COLO668 (cell line): ENCODE measurements at regions not wholly inside any gene's neighbourhood (a gene's known extent, or its start where the extent isn't known, plus 50 kb on each side); places are given as distances from the start of the nearest gene placed in this dataset.
"Not testable (repeated sequence)": the region's sequence is repeated elsewhere in the genome, so short reads cannot be mapped to it uniquely, and the experiment has no call there.

Experiments
- DNase-seq: peaks from one replicate; lab custom pipeline; 2025; ENCODE audit not compliant: unreplicated experiment; lab: John Stamatoyannopoulos, UW

GRCh38 chr7:27457603-27458565 is 204.8 kb downstream of the HIBADH start:
- DNase-seq = not testable (repeated sequence)

DNA sequence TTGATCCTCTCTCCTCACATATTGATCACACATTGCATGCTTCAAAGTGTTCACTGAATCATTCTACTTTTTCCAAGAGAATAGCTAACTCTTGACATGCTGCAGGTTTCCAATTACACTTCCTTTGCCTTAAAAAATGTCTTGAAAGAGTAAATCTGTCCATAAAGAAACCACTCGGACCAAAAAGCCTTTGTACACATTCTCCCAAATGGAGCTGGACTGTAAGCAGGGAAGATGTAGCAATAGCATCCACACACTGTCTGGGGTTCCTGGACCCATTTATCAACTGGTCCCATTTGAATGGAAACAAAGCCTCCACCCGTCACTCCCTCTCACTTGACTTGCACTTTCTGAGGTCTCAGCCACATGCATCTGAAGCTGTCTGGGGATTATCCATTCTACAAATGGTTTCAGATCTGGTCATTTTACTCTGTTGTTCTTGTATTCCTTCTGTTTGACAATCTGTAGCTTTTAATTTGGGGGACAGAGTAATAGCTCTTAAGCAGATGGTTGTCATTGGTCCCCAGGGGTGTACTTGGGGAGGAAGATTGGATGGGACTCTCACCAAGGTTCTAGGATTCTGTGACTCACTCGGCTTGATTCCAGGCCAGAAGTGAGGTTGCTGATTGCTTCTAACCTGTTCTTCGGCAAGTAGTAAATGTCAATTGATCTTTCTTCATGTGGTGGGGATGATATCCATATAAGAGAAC is 203.5 kb downstream of the HIBADH start:
- no peak for DNase-seq

DNA sequence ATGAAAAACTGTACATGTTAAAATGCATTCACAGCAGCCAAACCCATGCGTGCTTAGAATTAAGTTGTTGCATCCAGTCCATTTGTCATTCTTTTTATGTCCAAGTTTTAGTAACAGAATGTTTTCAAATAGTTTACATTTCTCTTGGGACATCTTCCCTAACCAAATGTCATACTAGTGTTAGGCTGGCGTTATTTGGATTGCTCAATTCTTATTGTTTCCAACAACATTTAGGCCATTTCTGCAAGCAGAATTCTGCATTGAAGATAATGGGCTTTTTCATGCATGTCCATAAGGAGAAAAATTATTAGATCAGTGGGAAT is 203.0 kb downstream of the HIBADH start:
- no peak for DNase-seq

DNA sequence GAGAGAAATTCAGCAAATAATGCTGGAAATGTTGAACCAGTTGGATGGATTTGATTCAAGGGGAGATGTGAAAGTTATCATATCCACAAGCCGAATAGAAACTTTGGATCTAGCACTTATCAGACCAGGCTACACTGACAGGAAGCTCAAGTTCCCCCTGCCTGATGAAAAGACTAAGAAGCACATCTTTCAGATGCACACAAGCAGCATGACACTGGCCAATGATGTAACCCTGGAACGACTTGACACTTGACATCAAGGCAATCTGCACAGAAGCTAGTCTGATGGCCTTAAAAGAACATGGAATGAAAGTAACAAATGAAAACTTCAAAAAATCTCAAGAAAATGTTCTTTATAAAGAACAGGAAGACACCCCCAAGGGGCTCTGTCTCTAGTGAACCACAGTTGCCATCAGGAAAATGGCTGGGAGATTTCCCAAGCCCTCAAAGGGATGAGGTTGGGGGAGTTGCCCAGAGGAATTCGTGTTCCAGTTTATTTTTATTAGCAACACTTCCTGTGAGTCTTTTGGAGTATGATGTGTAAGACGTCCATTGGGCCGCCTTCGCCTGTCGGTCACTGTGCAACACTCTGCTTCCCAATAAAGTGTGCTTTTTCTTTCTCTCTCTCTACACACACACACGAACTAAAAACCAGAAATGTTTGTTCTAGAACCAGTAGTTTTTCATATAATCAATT is 200.0 kb downstream of the HIBADH start:
- no peak for DNase-seq

- no peak for DNase-seq
Observed at GRCh38 chr7:27464970-27465369, 197.7 kb downstream of the HIBADH start.

- no peak for DNase-seq
Observed at GRCh38 chr7:27466703-27467102, 196.0 kb downstream of the HIBADH start.

GRCh38 chr7:27472043-27472442 is 190.6 kb downstream of the HIBADH start:
- DNase-seq = no peak
